KBM-7 (cell line): ENCODE measurements at regions not wholly inside any gene's neighbourhood (a gene's known extent, or its start where the extent isn't known, plus 50 kb on each side); places are given as distances from the start of the nearest gene placed in this dataset.
"Not testable (repeated sequence)": the region's sequence is repeated elsewhere in the genome, so short reads cannot be mapped to it uniquely, and the experiment has no call there.

Source experiments
- DNase-seq: peaks from one replicate; pipeline ENCODE4 v3.0.0-alpha.2; 2015
- in situ Hi-C: fragments of 300-500 bp; cut with MboI; formaldehyde crosslinking; loops from 2 replicates; pipeline ENCODE4 v1.14.3; 2020; ENCODE audit warnings: low sequenced_read_pairs, low pct_unique_long_range_greater_than_20kb, mixed read lengths

- DNase-seq = peak; percentile 24
- in situ Hi-C loops = no loop called here
These were observed 50.7 kb upstream of the EDARADD start for GRCh38 chr1:236343246-236343870.

GRCh38 chr1:236342403-236343245 is 51.5 kb upstream of the EDARADD start:
- DNase-seq = no peak
- in situ Hi-C loops = no loop called here

GRCh38 chr1:236341298-236341697 is 52.8 kb upstream of the EDARADD start:
- in situ Hi-C loops = no loop called here
- no peak for DNase-seq

- DNase-seq = no peak
- in situ Hi-C loops = no loop called here
These were observed 56.0 kb upstream of the EDARADD start for GRCh38 chr1:236338096-236338495.

GRCh38 chr1:236336084-236336483 is 54.3 kb upstream of the ERO1B start:
- DNase-seq = no peak
- in situ Hi-C loops = no loop called here

- in situ Hi-C loops, DNase-seq: not testable (repeated sequence)
These were observed 53.9 kb upstream of the ERO1B start for GRCh38 chr1:236335633-236336032.

GRCh38 chr1:236334893-236335545 is 53.3 kb upstream of the ERO1B start:
- no peak for DNase-seq
- in situ Hi-C loops = no loop called here

GRCh38 chr1:236332092-236332758 is 50.5 kb upstream of the ERO1B start:
- in situ Hi-C loops = no loop called here
- no peak for DNase-seq
